H1 (cell line): ENCODE measurements at regions not wholly inside any gene's neighbourhood (a gene's known extent, or its start where the extent isn't known, plus 50 kb on each side); places are given as distances from the start of the nearest gene placed in this dataset.

Source experiments
- CTCF ChIA-PET: fragments of 300-600 bp; sonication (Branson Sonifier 250); formaldehyde crosslinking; loops from one replicate; lab custom pipeline; 2021; ENCODE audit not compliant: partially characterized antibody; lab: Charles Lee
- POLR2A ChIA-PET: fragments of 300-600 bp; sonication (Branson Sonifier 250); formaldehyde crosslinking; loops from one replicate; lab custom pipeline; 2021; ENCODE audit warnings: inconsistent platforms; ENCODE audit not compliant: partially characterized antibody; lab: Charles Lee
- DNase-seq, 2 experiments: peaks; one replicate each; pipeline versions ENCODE4 v3.0.0 to v3.0.0-alpha.2; 2010 to 2022; ENCODE audit warnings: low spot score in 2 of 2, low read depth in 1 of 2, mixed read lengths in 1 of 2
- FAIRE-seq: peaks from 2 replicates; lab custom pipeline; 2011; peaks lifted over from hg19 to GRCh38; lab: Jason Lieb, UNC
- H2AFZ ChIP-seq: 2 replicates; pipeline ENCODE4 v1.8.1; 2012; ENCODE audit warnings: low read length, inconsistent platforms
- H2AK5ac ChIP-seq: 2 replicates; pipeline ENCODE4 v1.6.1; 2013; ENCODE audit warnings: low read depth, low read length
- H2BK120ac ChIP-seq: replicated peaks from 2 replicates; pipeline ENCODE3; 2013; ENCODE audit warnings: low read depth, low read length, inconsistent platforms
- H2BK12ac ChIP-seq: 2 replicates; pipeline ENCODE4 v1.6.1; 2013; ENCODE audit warnings: low read depth, low read length
- H2BK15ac ChIP-seq: 2 replicates; pipeline ENCODE4 v1.6.1; 2013; ENCODE audit warnings: low read length
- H2BK20ac ChIP-seq: 2 replicates; pipeline ENCODE4 v1.6.1; 2013; ENCODE audit warnings: low read length
- H2BK5ac ChIP-seq: 2 replicates; pipeline ENCODE4 v1.6.1; 2013; ENCODE audit warnings: low read depth, low read length
- H3K14ac ChIP-seq: 2 replicates; pipeline ENCODE4 v1.6.1; 2013; ENCODE audit warnings: inconsistent platforms; ENCODE audit not compliant: insufficient read length
- H3K18ac ChIP-seq: 2 replicates; pipeline ENCODE4 v1.6.1; 2013; ENCODE audit warnings: low read length; ENCODE audit errors: extremely low read depth
- H3K23ac ChIP-seq: 2 replicates; pipeline ENCODE4 v1.6.1; 2013; ENCODE audit warnings: inconsistent platforms; ENCODE audit not compliant: insufficient read length
- H3K23me2 ChIP-seq: 2 replicates; pipeline ENCODE4 v1.6.1; 2013; ENCODE audit warnings: low read depth, low read length
- H3K27ac ChIP-seq: 2 replicates; pipeline ENCODE4 v1.6.1; 2011; ENCODE audit warnings: low read depth, low read length, inconsistent platforms
- H3K27me3 ChIP-seq, 4 experiments: replicated peaks in 1 of 4; 1 replicate in 1 of 4; 2 replicates in 3 of 4; pipeline versions ENCODE4 v1.6.1 to v1.8.1; 2011 to 2013; ENCODE audit warnings: low read length in 3 of 4, mild to moderate bottlenecking in 3 of 4, inconsistent platforms in 2 of 4, mixed read lengths in 2 of 4, moderate library complexity in 1 of 4; ENCODE audit not compliant: control insufficient read depth in 3 of 4, insufficient read depth in 3 of 4; ENCODE audit errors: extremely low read depth in 1 of 4
- H3K36me3 ChIP-seq, 4 experiments: 2 replicates each; pipeline versions ENCODE4 v1.6.1 to v1.8.1; 2011 to 2013; ENCODE audit warnings: mild to moderate bottlenecking in 4 of 4, low read length in 3 of 4, moderate library complexity in 2 of 4, control low read depth in 1 of 4, inconsistent platforms in 1 of 4; ENCODE audit not compliant: insufficient read depth in 4 of 4, control insufficient read depth in 2 of 4
- H3K4ac ChIP-seq: replicated peaks from 2 replicates; pipeline ENCODE3; 2013; ENCODE audit warnings: low read length, low read depth, mixed read lengths, inconsistent platforms; ENCODE audit not compliant: insufficient read length
- H3K4me1 ChIP-seq, 4 experiments: replicated peaks in 1 of 4; 1 replicate in 1 of 4; 2 replicates in 3 of 4; pipeline versions ENCODE4 v1.6.1 to v1.8.1; 2011 to 2013; ENCODE audit warnings: low read length in 3 of 4, inconsistent platforms in 2 of 4, mixed read lengths in 1 of 4; ENCODE audit not compliant: insufficient read depth in 4 of 4, control insufficient read depth in 3 of 4
- H3K4me2 ChIP-seq, 2 experiments: 2 replicates each; pipeline versions ENCODE4 v1.6.1 to v1.8.1; 2011 to 2013; ENCODE audit warnings: low read depth in 2 of 2, low read length in 2 of 2, control low read depth in 1 of 2, inconsistent platforms in 1 of 2, mild to moderate bottlenecking in 1 of 2; ENCODE audit not compliant: insufficient read depth in 1 of 2
- H3K4me3 ChIP-seq, 4 experiments: fragments of 200-600, 300-600 bp in 1 of 4; sonication (generic), shearing (Covaris generic), sonication (Bioruptor Twin) in 1 of 4; 2 replicates each; pipeline versions ENCODE4 v1.5.1 to v1.8.1; 2011 to 2016; ENCODE audit warnings: low read length in 4 of 4, low read depth in 3 of 4, control low read depth in 2 of 4, inconsistent platforms in 2 of 4, mild to moderate bottlenecking in 2 of 4, mixed read lengths in 1 of 4, moderate library complexity in 1 of 4; ENCODE audit not compliant: insufficient read depth in 2 of 4; ENCODE audit errors: extremely low read depth in 1 of 4
- H3K56ac ChIP-seq: replicated peaks from 2 replicates; pipeline ENCODE3; 2013; ENCODE audit warnings: low read depth, mild to moderate bottlenecking, mixed read lengths, low read length, inconsistent platforms; ENCODE audit not compliant: insufficient read length
- H3K79me1 ChIP-seq: 2 replicates; pipeline ENCODE4 v1.6.1; 2013; ENCODE audit warnings: low read depth, low read length, control low read depth
- H3K79me2 ChIP-seq, 2 experiments: 2 replicates each; pipeline versions ENCODE4 v1.6.1 to v1.8.1; 2012 to 2013; ENCODE audit warnings: low read length in 2 of 2, mild to moderate bottlenecking in 2 of 2, inconsistent platforms in 1 of 2; ENCODE audit not compliant: insufficient read depth in 2 of 2, control insufficient read depth in 1 of 2
- H3K9ac ChIP-seq, 4 experiments: replicated peaks in 1 of 4; 1 replicate in 1 of 4; 2 replicates in 3 of 4; pipeline versions ENCODE4 v1.6.1 to v1.8.1; 2011 to 2013; ENCODE audit warnings: low read depth in 3 of 4, low read length in 3 of 4, control low read depth in 2 of 4, mild to moderate bottlenecking in 2 of 4, moderate library complexity in 2 of 4, inconsistent platforms in 1 of 4; ENCODE audit errors: extremely low read depth in 1 of 4
- H3K9me3 ChIP-seq, 2 experiments: 2 replicates each; pipeline versions ENCODE4 v1.6.1 to v1.8.1; 2012 to 2013; ENCODE audit warnings: mild to moderate bottlenecking in 2 of 2, moderate library complexity in 2 of 2, control low read depth in 1 of 2, inconsistent platforms in 1 of 2, low read depth in 1 of 2, low read length in 1 of 2, mixed read lengths in 1 of 2; ENCODE audit not compliant: insufficient read depth in 2 of 2
- H4K20me1 ChIP-seq, 2 experiments: replicated peaks in 1 of 2; 2 replicates each; pipeline versions ENCODE3 to v1.8.1; 2011 to 2013; ENCODE audit warnings: inconsistent platforms in 2 of 2, low read length in 2 of 2, mild to moderate bottlenecking in 1 of 2; ENCODE audit not compliant: insufficient read depth in 2 of 2, control insufficient read depth in 1 of 2
- H4K5ac ChIP-seq: 2 replicates; pipeline ENCODE4 v1.6.1; 2013; ENCODE audit warnings: low read length, low read depth, mixed read lengths, inconsistent platforms; ENCODE audit not compliant: insufficient read length
- H4K8ac ChIP-seq: 2 replicates; pipeline ENCODE4 v1.8.0; 2013; ENCODE audit warnings: mild to moderate bottlenecking, moderate library complexity, low read length, inconsistent platforms; ENCODE audit not compliant: insufficient read depth; ENCODE audit errors: extremely low read depth
- H4K91ac ChIP-seq: replicated peaks from 2 replicates; pipeline ENCODE3; 2013; ENCODE audit warnings: low read length, mixed read lengths, inconsistent platforms; ENCODE audit not compliant: insufficient read length
- CBX8 ChIP-seq: fragments of 300-800, 300-1000 bp; sonication (generic); IDR thresholded peaks from 2 replicates; pipeline ENCODE4 v1.7.1; 2016; ENCODE audit warnings: low read depth, low read length, borderline replicate concordance
- CTBP2 ChIP-seq: IDR thresholded peaks from 2 replicates; pipeline ENCODE4 v1.7.0; 2011; ENCODE audit warnings: borderline replicate concordance, mild to moderate bottlenecking, moderate library complexity, mixed read lengths, low read length; ENCODE audit not compliant: insufficient read depth, insufficient read length
- KDM1A ChIP-seq: fragments of 200-600, 300-600 bp; sonication (generic); IDR thresholded peaks from 2 replicates; pipeline ENCODE4 v1.7.1; 2016; ENCODE audit warnings: mild to moderate bottlenecking, low read length, borderline replicate concordance
- NRF1 ChIP-seq: IDR thresholded peaks from 2 replicates; pipeline ENCODE4 v1.6.1; 2011; ENCODE audit warnings: mild to moderate bottlenecking, low read depth, low read length, improper control_type of control experiment
- POLR2AphosphoS5 ChIP-seq: IDR thresholded peaks from 2 replicates; pipeline ENCODE4 v1.6.1; 2011; ENCODE audit warnings: low read depth, low read length
- SAP30 ChIP-seq: fragments of 300-600 bp; sonication (generic); IDR thresholded peaks from 2 replicates; pipeline ENCODE4 v1.7.1; 2012; ENCODE audit warnings: low read length, moderate library complexity, mild to moderate bottlenecking, inconsistent platforms; ENCODE audit not compliant: insufficient read depth, insufficient replicate concordance
- SP1 ChIP-seq: IDR thresholded peaks from 2 replicates; pipeline ENCODE4 v1.6.1; 2011; ENCODE audit warnings: low read depth, low read length
- SP4 ChIP-seq: IDR thresholded peaks from 2 replicates; pipeline ENCODE4 v1.6.1; 2012; ENCODE audit warnings: low read length, inconsistent platforms
- TAF7 ChIP-seq: optimal IDR thresholded peaks from 2 replicates; pipeline ENCODE3; 2011; ENCODE audit warnings: low read depth, mild to moderate bottlenecking, inconsistent platforms, low read length, moderate library complexity, borderline replicate concordance
- TBP ChIP-seq: IDR thresholded peaks from 2 replicates; pipeline ENCODE4 v1.6.1; 2011; ENCODE audit warnings: low read depth, low read length, improper control_type of control experiment
- TEAD4 ChIP-seq: IDR thresholded peaks from 2 replicates; pipeline ENCODE4 v1.6.1; 2012; ENCODE audit warnings: low read depth, low read length, inconsistent platforms, mixed read lengths
- WGBS, 2 experiments: shearing (Covaris generic) in 1 of 2; methylation state at CpG; one replicate each; pipeline versions ENCODE4 v1.1.6 to v1.1.7; 2013 to 2015; ENCODE audit warnings: low lambda C conversion rate in 2 of 2, mixed read lengths in 2 of 2, inconsistent platforms in 1 of 2, low coverage in 1 of 2, missing lambda C conversion rate in 1 of 2; ENCODE audit not compliant: insufficient replicate concordance in 2 of 2, insufficient coverage in 1 of 2, insufficient read length in 1 of 2; ENCODE audit errors: extremely low coverage in 1 of 2, missing lambda C conversion rate in 1 of 2; 5-methylcytosine and 5-hydroxymethylcytosine counted together

- Histone ChIP-seq H4K5ac (no peak overlapping the region), H3K23me2 (no peaks in the 10 kb centered on the region), H3K56ac (no peak overlapping the region), H2AK5ac (no peak overlapping the region), H2BK120ac (no peak overlapping the region), H3K4me3 (no peak overlapping the region), H3K79me2 (no peaks in the 10 kb centered on the region), H3K9ac (no peak overlapping the region), H4K20me1 (no peaks in the 10 kb centered on the region), H3K4ac (no peak overlapping the region), H3K18ac (no peak overlapping the region), H3K4me1 (no peaks in the 10 kb centered on the region), H4K8ac (no peak overlapping the region), H3K14ac (no peak overlapping the region), H3K4me2 (no peak overlapping the region), H3K27ac (no peak overlapping the region), H2BK20ac (no peak overlapping the region), H4K91ac (no peak overlapping the region), H2BK12ac (no peak overlapping the region), H2BK5ac (no peak overlapping the region), H2BK15ac (no peak overlapping the region), H3K27me3 (no peaks in the 10 kb centered on the region; a peak in 1 of 7 replicates), H3K9me3 (no peaks in the 10 kb centered on the region), H2AFZ (no peak overlapping the region), H3K23ac (no peak overlapping the region), H3K36me3 (no peaks in the 10 kb centered on the region), H3K79me1 (no peaks in the 10 kb centered on the region)
- 98% methylated on average over 3 of the region's 5 CpGs; no CpG with 5 or more reads in 1 of the 2 experiments for WGBS, 2 experiments
- DNase-seq = no peak
- TF ChIP-seq SP1 (no peak), TBP (no peak), CTBP2 (no peak), SP4 (no peak), KDM1A (no peak), CBX8 (no peak), TEAD4 (no peak), POLR2AphosphoS5 (no peak), TAF7 (no peak), NRF1 (no peak), SAP30 (no peak)
- CTCF ChIA-PET = interaction anchor here (0.9 to 1.2 kb wide), 3 partner anchors 116 to 251 kb away, joined by 3 to 5 read pairs (median 3); no protein-coding TSS in a partner anchor
- POLR2A ChIA-PET = no interaction called here
- no peak for FAIRE-seq
Measured at GRCh38 chr10:4515721-4516120, 310.3 kb upstream of the AKR1E2 start.
